GM19455 (cell line): ENCODE measurements at regions not wholly inside any gene's neighbourhood (a gene's known extent, or its start where the extent isn't known, plus 50 kb on each side); places are given as distances from the start of the nearest gene placed in this dataset.

Experiments
- ATAC-seq: cut with Tn5 transposase; IDR thresholded peaks from one replicate; pipeline ENCODE4 v1.9.1; 2021; ENCODE audit not compliant: unreplicated experiment

DNA sequence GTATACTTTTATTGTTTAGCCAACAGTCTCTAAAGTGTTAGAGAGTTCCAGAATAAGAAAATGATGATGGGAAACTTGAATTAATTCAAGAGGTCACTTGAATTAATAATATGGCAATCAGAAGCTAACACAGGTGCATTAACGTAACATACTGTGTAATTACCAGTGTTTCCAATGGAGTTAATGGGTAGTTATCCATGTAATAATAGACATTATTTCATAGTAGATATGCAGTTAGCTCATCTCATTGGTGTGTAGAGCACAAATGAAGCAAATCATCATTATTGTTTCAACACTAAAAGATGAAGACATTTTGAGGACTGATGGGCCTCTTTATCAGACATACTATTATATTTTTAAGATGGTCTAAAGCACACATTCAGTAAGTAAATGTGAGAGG, 460.3 kb upstream of the HNRNPA3 start:
- no peak for ATAC-seq

- ATAC-seq, result no peak
These were observed 459.4 kb upstream of the HNRNPA3 start for GRCh38 chr2:176753205-176753604.

DNA sequence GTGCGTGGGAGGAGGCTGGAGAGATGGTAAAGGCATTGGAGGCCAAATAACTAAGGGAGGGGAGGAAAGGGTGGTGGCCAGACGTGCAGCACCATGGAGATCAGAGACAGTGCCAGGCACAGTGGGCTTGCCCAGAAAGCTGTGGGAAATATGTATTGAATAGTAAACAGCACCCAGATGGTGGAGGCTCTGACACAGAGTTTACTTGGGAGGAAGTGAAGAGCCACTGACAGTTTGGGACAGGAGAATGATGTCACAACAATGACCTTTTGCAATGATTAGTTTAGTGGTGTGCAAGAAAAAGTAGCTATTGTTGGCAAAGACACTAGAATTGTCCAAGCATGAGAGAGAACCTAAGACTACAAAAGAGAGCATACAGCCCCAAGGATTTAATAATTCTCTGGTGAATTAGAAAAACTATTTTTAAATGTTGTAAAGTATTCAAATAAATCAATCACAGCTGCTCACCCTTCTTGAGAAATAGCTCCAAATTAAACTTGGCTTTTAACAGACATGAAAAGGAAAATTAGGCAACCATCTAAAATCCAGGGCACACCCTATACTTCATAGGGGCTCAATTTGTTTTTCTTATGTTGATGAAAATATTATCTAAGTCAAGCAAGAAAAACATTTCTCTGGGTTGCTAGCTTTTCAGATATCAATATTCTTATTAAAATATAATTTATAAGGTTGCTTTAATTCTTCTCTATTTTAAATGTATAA, 458.7 kb upstream of the HNRNPA3 start:
- ATAC-seq, result no peak

- ATAC-seq, result no peak
These were observed 457.0 kb upstream of the HNRNPA3 start for GRCh38 chr2:176755537-176756135.

DNA sequence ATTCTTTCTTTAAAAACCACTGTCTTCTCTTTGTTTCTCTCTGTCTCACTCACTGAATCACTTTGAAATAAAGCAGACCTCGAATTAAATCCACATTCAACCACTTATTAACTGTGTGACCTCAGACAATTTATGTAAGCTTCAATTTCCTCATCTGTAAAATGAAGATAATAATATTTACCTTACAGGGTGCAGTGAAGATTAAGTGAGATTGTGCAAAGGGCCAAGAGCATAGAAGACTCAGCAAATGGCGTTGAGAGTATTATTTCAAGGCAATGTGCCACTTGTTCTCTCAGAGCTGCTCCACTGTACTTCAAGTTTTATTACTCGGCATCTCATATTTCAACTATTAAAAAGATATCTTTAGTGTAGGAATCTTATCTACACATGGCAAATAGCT, 454.2 kb upstream of the HNRNPA3 start:
- ATAC-seq, result no peak

GRCh38 chr2:176760439-176760838, 452.2 kb upstream of the HNRNPA3 start:
- no peak for ATAC-seq

- ATAC-seq, result no peak
These were observed 449.5 kb upstream of the HNRNPA3 start for GRCh38 chr2:176763130-176763529.

DNA sequence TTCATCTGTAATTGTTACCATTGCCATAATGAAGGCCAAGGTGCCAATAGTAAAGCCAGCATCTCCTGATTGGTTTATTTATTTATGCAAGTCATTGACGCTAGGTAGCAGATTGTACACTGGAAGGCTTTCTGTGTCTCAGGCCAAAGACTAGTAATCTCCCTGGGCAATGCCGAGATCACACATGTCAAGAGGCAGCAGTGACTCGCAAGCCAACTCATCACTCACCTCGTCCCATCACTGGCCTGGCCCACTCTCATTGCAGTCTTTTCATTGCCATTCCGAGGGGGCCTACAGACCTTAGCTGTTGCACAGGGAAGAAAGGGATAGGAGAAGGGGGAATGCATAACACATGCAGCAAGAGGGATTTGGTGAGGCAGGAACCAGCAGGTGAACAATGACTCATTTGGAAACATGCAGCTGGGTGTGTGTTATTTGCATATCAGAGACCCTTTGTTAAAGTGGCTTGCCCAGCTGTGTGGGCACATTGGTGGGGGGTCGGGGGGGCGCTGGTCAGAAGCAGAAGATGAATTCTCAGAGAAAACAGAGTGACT, 448.7 kb upstream of the HNRNPA3 start:
- peak; percentile 69 for ATAC-seq

DNA sequence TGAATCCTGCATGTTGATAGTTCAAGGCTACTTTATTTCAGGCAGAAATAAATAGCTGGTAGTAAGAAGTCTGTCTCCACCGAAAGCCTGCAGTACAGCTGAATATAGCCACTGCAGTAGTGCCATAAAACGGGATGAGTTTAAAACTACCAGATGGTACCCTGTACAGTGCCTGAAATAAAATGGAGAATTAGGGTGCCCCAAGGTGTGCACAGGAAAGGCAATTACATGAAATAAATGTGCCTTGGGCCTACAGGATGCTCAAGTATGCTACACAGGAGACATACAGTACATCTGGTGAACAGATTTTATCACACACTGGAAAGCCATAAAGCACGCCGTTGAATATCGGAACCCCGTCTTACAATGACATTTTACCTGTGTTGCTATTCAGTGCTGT, 447.7 kb upstream of the HNRNPA3 start:
- no peak for ATAC-seq

- no peak for ATAC-seq
These were observed 446.6 kb upstream of the HNRNPA3 start for GRCh38 chr2:176766005-176766404.

- ATAC-seq, result no peak
These were observed 444.4 kb upstream of the HNRNPA3 start for GRCh38 chr2:176768185-176768584.

GRCh38 chr2:176769021-176769420, 443.6 kb upstream of the HNRNPA3 start:
- ATAC-seq, result no peak

- no peak for ATAC-seq
These were observed 442.9 kb upstream of the HNRNPA3 start for GRCh38 chr2:176769499-176770370.

- no peak for ATAC-seq
These were observed 439.8 kb upstream of the HNRNPA3 start for GRCh38 chr2:176772816-176773215.

- no peak for ATAC-seq
These were observed 437.7 kb upstream of the HNRNPA3 start for GRCh38 chr2:176774766-176775451.

DNA sequence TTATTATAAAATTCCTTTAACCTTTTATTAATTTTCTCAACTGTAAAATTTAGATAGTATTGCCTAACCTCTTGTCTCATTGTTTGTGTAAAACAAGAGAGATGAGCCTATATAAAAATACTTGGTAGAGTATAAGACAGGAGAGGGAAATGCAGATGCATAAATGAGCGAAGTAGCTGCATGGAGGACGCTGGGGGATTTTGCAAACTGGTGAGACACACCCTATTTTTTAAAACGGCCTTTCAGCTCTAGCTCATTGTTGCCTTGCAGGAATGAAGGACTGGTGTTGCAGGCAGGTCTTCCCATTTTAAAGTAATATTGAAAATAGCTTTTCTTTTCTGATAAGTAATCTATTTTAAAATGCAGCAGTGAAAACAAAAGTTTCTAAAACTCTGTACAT, 435.3 kb upstream of the HNRNPA3 start:
- no peak for ATAC-seq

DNA sequence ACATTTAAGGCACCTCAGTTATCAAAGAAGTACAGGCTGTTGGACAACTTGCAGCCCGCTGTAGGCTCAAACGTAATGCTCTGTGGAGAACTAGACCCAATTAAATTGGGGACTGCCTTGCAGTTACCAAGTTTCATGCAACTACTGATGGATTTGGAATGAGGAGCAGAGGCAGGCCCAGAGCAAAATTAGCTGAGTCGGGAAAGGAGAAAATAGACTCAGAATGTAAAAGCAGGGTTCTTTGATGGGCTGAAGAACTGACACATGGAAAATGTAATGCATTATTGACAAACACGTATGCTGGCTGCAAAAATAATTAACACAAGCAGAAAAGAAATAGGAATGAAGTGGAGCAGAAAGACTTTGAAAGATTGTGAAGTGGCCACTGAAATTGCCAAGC, 432.7 kb upstream of the HNRNPA3 start:
- ATAC-seq, result no peak

DNA sequence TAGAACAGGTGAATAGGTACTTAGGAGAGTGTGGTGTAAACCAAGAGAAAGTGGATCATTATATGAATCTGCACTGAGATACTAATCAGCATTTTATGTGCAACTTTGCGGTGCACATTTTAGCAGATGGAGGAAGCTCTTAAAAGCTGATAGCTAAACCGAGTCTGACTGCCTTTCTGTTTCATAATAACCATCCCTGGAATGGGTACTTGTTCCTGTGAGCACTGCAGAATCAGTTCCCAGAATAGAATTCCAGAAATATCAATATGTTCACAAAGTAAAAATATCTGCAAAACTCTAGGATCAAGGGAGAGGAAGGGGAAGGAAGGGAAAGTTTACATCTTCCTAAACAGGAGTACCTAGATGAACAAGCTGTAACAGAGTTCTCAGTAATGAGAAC, 432.2 kb upstream of the HNRNPA3 start:
- ATAC-seq, result no peak

- ATAC-seq, result no peak
These were observed 430.9 kb upstream of the HNRNPA3 start for GRCh38 chr2:176781570-176782217.

- ATAC-seq, result no peak
These were observed 427.9 kb upstream of the HNRNPA3 start for GRCh38 chr2:176784633-176785200.
